GM06990 (cell line): ENCODE measurements at regions not wholly inside any gene's neighbourhood (a gene's known extent, or its start where the extent isn't known, plus 50 kb on each side); places are given as distances from the start of the nearest gene placed in this dataset.

ENCODE experiments used
- DNase-seq: peaks from one replicate; pipeline ENCODE4 v3.0.0-alpha.2; 2011; ENCODE audit not compliant: insufficient read length; ENCODE audit errors: extremely low read depth
- H3K27me3 ChIP-seq: replicated peaks from 2 replicates; pipeline ENCODE4 v1.6.0; 2011; ENCODE audit warnings: low read length; ENCODE audit not compliant: control insufficient read depth, insufficient read depth
- H3K36me3 ChIP-seq: 2 replicates; pipeline ENCODE4 v1.5.1; 2011; ENCODE audit warnings: low read length; ENCODE audit not compliant: control insufficient read depth, insufficient read depth
- H3K4me3 ChIP-seq: replicated peaks from 2 replicates; pipeline ENCODE4 v1.5.1; 2011; ENCODE audit warnings: low read depth, mild to moderate bottlenecking, control low read depth, low read length
- TF ChIP-seq, protein P1 (sequence below): IDR thresholded peaks from 2 replicates; pipeline ENCODE4 v1.5.1; 2011; ENCODE audit warnings: low read length, control low read depth, mild to moderate bottlenecking, inconsistent platforms; ENCODE audit not compliant: insufficient read depth, poor library complexity, severe bottlenecking

DNA sequence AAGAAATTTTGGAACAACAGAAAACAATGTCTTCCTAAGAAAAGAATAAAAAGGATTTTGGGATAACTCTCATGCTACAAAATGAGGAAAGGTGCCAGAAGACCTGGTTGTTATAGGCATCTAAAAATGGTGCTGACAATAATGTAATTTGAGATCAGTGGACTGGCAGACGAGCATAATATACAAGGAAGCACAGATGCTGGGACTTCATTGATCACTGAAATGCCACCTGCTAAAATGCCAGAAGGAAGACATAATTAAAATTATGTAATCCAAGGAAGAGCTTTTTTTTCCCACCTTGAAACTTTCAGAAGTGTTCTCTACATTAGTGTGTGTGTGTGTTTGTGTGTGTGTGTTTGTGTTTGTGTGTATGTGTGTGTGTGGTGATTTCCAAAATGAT is 535.9 kb downstream of the XIRP2 start:
- no peak overlapping the region for H3K4me3 ChIP-seq
- no peaks in the 10 kb centered on the region for H3K36me3 ChIP-seq
- no peaks in the 10 kb centered on the region for H3K27me3 ChIP-seq
- no peak for DNase-seq
- TF ChIP-seq, protein P1, sequence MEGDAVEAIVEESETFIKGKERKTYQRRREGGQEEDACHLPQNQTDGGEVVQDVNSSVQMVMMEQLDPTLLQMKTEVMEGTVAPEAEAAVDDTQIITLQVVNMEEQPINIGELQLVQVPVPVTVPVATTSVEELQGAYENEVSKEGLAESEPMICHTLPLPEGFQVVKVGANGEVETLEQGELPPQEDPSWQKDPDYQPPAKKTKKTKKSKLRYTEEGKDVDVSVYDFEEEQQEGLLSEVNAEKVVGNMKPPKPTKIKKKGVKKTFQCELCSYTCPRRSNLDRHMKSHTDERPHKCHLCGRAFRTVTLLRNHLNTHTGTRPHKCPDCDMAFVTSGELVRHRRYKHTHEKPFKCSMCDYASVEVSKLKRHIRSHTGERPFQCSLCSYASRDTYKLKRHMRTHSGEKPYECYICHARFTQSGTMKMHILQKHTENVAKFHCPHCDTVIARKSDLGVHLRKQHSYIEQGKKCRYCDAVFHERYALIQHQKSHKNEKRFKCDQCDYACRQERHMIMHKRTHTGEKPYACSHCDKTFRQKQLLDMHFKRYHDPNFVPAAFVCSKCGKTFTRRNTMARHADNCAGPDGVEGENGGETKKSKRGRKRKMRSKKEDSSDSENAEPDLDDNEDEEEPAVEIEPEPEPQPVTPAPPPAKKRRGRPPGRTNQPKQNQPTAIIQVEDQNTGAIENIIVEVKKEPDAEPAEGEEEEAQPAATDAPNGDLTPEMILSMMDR: no peak

DNA sequence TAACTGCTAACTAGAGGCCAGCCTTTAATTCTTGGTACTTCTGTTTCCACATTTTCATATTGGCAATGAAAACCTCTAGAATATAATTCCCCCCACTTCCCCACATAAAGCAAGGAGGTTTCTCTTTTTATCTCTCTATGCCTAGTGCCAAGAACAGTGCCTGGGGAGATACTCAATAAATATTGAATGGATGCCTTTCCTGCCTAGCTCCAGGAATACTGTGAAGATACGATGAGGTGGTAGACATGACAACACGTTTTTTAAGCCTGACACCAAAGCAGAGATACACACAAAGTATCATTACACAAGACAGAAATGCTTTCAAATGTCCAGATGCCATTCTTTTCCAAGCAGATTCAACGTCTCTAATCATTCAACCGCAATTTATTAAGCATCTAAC is 535.5 kb downstream of the XIRP2 start:
- H3K4me3 ChIP-seq: no peak overlapping the region
- H3K27me3 ChIP-seq: no peaks in the 10 kb centered on the region
- H3K36me3 ChIP-seq: no peaks in the 10 kb centered on the region
- TF ChIP-seq, protein P1: no peak
- DNase-seq: no peak

DNA sequence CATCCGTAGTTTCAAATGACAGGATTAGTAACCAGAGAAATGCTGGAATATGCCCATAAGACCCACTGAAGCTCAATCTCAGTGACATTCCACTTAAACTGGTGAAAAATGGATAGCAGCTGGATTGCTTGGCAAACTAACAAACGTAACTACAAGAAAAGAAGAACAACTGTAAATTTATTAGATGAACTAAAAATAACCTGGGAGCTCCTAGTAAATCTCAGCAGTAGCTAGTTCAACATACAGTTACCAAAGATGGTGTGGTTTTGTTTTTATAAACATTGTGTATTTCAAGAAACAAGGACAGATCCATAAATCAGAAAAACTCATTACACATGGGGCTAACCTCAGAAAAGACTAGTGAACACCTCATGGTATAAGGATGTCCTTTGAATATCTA is 531.9 kb downstream of the XIRP2 start:
- Histone ChIP-seq H3K36me3 (no peaks in the 10 kb centered on the region), H3K4me3 (no peak overlapping the region), H3K27me3 (no peaks in the 10 kb centered on the region)
- DNase-seq: no peak
- TF ChIP-seq, protein P1: no peak

DNA sequence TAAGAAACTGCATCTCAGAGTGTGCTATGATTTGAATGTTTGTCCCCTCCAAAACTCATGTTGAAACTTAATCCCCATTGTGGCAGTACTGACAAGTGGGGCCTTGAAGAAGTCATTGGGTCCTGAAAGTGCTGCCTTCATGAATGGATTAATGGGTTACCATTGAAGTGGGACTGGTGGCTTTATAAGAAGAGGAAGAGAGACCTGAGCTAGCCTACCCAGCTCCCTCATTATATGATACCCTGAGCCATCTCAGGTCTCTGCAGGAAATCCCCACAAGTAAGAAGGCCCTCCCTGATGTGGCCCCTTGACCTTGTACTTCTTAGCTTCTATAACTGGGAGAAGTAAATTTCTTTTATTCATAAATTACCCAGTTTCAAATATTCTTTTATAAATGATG is 526.8 kb downstream of the XIRP2 start:
- H3K36me3 ChIP-seq: no peaks in the 10 kb centered on the region
- DNase-seq: no peak
- no peak overlapping the region for H3K4me3 ChIP-seq
- H3K27me3 ChIP-seq: no peaks in the 10 kb centered on the region
- TF ChIP-seq, protein P1: no peak

DNA sequence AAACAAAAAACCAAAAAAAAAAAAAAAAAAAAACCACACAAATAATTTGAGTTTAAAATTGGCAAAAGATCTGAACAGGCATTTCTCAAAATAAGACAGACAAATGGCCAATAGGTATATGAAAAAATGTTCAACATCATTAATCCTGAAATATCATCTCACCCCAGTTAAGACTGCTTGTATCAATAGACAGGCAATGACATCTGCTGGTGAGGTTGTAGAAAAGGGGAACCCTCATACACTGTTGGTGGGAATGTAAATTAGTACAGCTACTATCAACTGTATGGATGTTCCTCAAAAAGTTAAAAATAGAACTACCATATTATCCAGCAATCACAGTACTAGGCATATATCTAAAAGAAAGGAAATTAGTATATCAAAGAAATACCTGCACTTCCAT is 523.1 kb downstream of the XIRP2 start:
- no peaks in the 10 kb centered on the region for H3K27me3 ChIP-seq
- TF ChIP-seq, protein P1: no peak
- H3K4me3 ChIP-seq: no peak overlapping the region
- H3K36me3 ChIP-seq: no peaks in the 10 kb centered on the region
- DNase-seq: no peak

DNA sequence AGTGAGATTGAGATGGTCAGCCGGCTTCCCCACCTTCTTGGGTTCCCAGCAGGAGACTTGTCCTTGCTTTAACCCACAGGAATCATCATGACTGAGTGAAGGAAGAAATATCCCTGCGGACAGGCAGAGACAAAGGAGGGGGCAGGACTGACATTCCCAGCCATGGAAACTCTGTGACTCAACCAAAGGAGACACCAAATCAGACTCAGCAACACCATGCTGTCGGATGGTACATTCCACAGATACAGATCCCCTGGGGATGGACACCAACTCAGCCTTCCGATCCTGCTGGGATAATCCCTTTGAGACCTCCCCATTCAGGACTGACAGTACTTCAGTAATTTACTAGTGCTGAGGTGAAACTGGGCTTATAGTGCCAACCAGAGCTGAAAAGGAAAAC is 518.3 kb downstream of the XIRP2 start:
- H3K4me3 ChIP-seq: no peak overlapping the region
- DNase-seq: no peak
- H3K27me3 ChIP-seq: no peaks in the 10 kb centered on the region
- H3K36me3 ChIP-seq: no peaks in the 10 kb centered on the region
- TF ChIP-seq, protein P1: no peak
